OCI-LY7 (cell line): ENCODE measurements at regions not wholly inside any gene's neighbourhood (a gene's known extent, or its start where the extent isn't known, plus 50 kb on each side); places are given as distances from the start of the nearest gene placed in this dataset.

Source experiments
- EZH2phosphoT487 ChIP-seq: fragments of 200-600 bp; sonication (generic); IDR thresholded peaks from 2 replicates; pipeline ENCODE4 v1.6.1; 2018; ENCODE audit warnings: low read depth, borderline replicate concordance, mild to moderate bottlenecking, mixed run types, antibody characterized with exemption, low read length, moderate library complexity, mixed read lengths
- TF ChIP-seq, protein P1 (sequence below): fragments of 200-600 bp; sonication (generic); conservative IDR thresholded peaks from 2 replicates; pipeline ENCODE4 v1.5.1; 2014; ENCODE audit warnings: mild to moderate bottlenecking, antibody characterized with exemption, low read length, moderate library complexity, mixed read lengths

DNA sequence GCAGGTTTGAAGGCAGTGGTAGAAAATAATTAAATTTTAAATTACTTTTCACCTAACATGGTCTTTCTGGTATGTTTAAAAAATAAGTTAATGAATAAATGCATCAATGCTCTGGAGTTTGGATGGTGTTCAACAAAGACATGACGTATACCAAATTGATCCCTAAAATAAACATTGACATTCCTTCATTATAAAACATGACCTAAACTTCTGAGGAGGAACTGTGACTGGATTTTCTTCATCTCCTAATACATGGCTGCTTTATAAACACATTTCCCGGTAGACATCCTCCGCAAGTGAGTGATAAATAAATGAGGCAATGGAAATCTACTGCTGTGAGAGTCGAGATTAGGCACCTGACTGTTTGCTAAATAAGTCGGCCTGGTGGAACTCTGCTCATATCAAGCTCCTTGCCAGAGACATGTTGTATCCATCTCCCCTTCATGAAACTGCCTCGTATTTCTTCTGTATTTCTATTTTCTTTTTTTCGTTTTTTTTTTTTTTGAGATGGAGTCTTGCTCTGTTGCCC lies 362.3 kb downstream of the RNF144A start:
- TF ChIP-seq, protein P1, sequence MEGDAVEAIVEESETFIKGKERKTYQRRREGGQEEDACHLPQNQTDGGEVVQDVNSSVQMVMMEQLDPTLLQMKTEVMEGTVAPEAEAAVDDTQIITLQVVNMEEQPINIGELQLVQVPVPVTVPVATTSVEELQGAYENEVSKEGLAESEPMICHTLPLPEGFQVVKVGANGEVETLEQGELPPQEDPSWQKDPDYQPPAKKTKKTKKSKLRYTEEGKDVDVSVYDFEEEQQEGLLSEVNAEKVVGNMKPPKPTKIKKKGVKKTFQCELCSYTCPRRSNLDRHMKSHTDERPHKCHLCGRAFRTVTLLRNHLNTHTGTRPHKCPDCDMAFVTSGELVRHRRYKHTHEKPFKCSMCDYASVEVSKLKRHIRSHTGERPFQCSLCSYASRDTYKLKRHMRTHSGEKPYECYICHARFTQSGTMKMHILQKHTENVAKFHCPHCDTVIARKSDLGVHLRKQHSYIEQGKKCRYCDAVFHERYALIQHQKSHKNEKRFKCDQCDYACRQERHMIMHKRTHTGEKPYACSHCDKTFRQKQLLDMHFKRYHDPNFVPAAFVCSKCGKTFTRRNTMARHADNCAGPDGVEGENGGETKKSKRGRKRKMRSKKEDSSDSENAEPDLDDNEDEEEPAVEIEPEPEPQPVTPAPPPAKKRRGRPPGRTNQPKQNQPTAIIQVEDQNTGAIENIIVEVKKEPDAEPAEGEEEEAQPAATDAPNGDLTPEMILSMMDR = no peak
- no peak for TF ChIP-seq EZH2phosphoT487
